IMR-90 (cell line): ENCODE measurements at regions not wholly inside any gene's neighbourhood (a gene's known extent, or its start where the extent isn't known, plus 50 kb on each side); places are given as distances from the start of the nearest gene placed in this dataset.

Experiments used
- ATAC-seq: fragments of 200-7000 bp; cut with Tn5 transposase; 2 replicates; pipeline ENCODE4 v1.9.1; 2020; ENCODE audit warnings: low read depth, mild to moderate bottlenecking, moderate library complexity
- BruUV-seq: library from RNA; stranded (reverse); fragments of 400-500 nt; replicated peaks from 2 replicates; lab custom pipeline; 2021; lab: Mats Ljungman, UMichigan
- CTCF ChIA-PET: fragments of 300-600 bp; formaldehyde crosslinking; extraction: SDS; loops from one replicate; lab custom pipeline; 2021; ENCODE audit warnings: antibody characterized with exemption; lab: Yijun Ruan, JAX
- POLR2A ChIA-PET: fragments of 300-600 bp; sonication (Branson Sonifier 250); formaldehyde crosslinking; loops from one replicate; lab custom pipeline; 2022; ENCODE audit warnings: antibody characterized with exemption; ENCODE audit not compliant: unreplicated experiment; lab: Charles Lee
- DNase-seq: peaks from one replicate; pipeline ENCODE4 v3.0.0; 2013
- H2AFZ ChIP-seq: replicated peaks from 2 replicates; pipeline ENCODE3; 2013; ENCODE audit warnings: low read length, mild to moderate bottlenecking; ENCODE audit not compliant: poor library complexity
- H2AK5ac ChIP-seq: 2 replicates; pipeline ENCODE4 v1.6.1; 2013; ENCODE audit warnings: low read depth, low read length, inconsistent platforms
- H2AK9ac ChIP-seq: replicated peaks from 2 replicates; pipeline ENCODE3; 2013; ENCODE audit warnings: mild to moderate bottlenecking, low read depth, low read length, moderate library complexity; ENCODE audit not compliant: poor library complexity
- H2BK120ac ChIP-seq: 2 replicates; pipeline ENCODE4 v1.6.1; 2013; ENCODE audit warnings: low read depth, low read length, inconsistent platforms
- H2BK15ac ChIP-seq: 3 replicates; pipeline ENCODE4 v1.6.1; 2013; ENCODE audit warnings: low read depth, low read length, inconsistent platforms
- H2BK20ac ChIP-seq: 2 replicates; pipeline ENCODE4 v1.6.1; 2013; ENCODE audit warnings: low read depth, mild to moderate bottlenecking, inconsistent platforms, low read length, moderate library complexity
- H2BK5ac ChIP-seq: 2 replicates; pipeline ENCODE4 v1.6.1; 2013; ENCODE audit warnings: mild to moderate bottlenecking, low read depth, low read length, inconsistent platforms; ENCODE audit not compliant: poor library complexity, severe bottlenecking
- H3K14ac ChIP-seq: replicated peaks from 2 replicates; pipeline ENCODE4 v1.6.1; 2013; ENCODE audit warnings: low read depth, low read length, inconsistent platforms
- H3K18ac ChIP-seq: 2 replicates; pipeline ENCODE4 v1.6.1; 2013; ENCODE audit warnings: low read depth, low read length, control low read depth
- H3K23ac ChIP-seq: 2 replicates; pipeline ENCODE4 v1.6.1; 2013; ENCODE audit warnings: low read depth, low read length, inconsistent platforms
- H3K27ac ChIP-seq: 2 replicates; pipeline ENCODE4 v1.5.1; 2013; ENCODE audit warnings: mild to moderate bottlenecking, control low read depth, low read length; ENCODE audit not compliant: insufficient read depth
- H3K27me3 ChIP-seq: 2 replicates; pipeline ENCODE4 v1.6.1; 2013; ENCODE audit warnings: low read length; ENCODE audit not compliant: control insufficient read depth, insufficient read depth
- H3K36me3 ChIP-seq: 2 replicates; pipeline ENCODE4 v1.6.1; 2013; ENCODE audit warnings: low read length, mixed read lengths; ENCODE audit not compliant: control insufficient read depth, insufficient read depth
- H3K4ac ChIP-seq: 2 replicates; pipeline ENCODE4 v1.6.1; 2013; ENCODE audit warnings: low read depth, low read length, inconsistent platforms
- H3K4me1 ChIP-seq: 2 replicates; pipeline ENCODE4 v1.6.1; 2013; ENCODE audit warnings: low read length, mixed read lengths; ENCODE audit not compliant: control insufficient read depth, insufficient read depth
- H3K4me2 ChIP-seq: 2 replicates; pipeline ENCODE4 v1.6.1; 2013; ENCODE audit warnings: low read depth, mild to moderate bottlenecking, control low read depth, low read length, moderate library complexity
- H3K4me3 ChIP-seq: 2 replicates; pipeline ENCODE4 v1.5.1; 2013; ENCODE audit warnings: low read depth, mild to moderate bottlenecking, control low read depth, low read length, moderate library complexity; ENCODE audit not compliant: insufficient read depth
- H3K56ac ChIP-seq: 2 replicates; pipeline ENCODE4 v1.6.1; 2013; ENCODE audit warnings: low read length, inconsistent platforms; ENCODE audit not compliant: insufficient read depth; ENCODE audit errors: extremely low read depth
- H3K79me1 ChIP-seq, 2 experiments: 2 replicates each; pipeline ENCODE4 v1.6.1; 2013; ENCODE audit warnings: low read length in 2 of 2, inconsistent platforms in 1 of 2, low read depth in 1 of 2
- H3K9ac ChIP-seq: 2 replicates; pipeline ENCODE4 v1.6.1; 2013; ENCODE audit warnings: low read depth, low read length, control low read depth
- H3K9me1 ChIP-seq: 2 replicates; pipeline ENCODE4 v1.6.1; 2013; ENCODE audit warnings: low read length, inconsistent platforms; ENCODE audit not compliant: insufficient read depth
- H3K9me3 ChIP-seq: 2 replicates; pipeline ENCODE4 v1.6.1; 2013; ENCODE audit warnings: low read length; ENCODE audit not compliant: control insufficient read depth, insufficient read depth
- H4K20me1 ChIP-seq: 2 replicates; pipeline ENCODE4 v1.6.1; 2013; ENCODE audit warnings: low read length, inconsistent platforms; ENCODE audit not compliant: insufficient read depth
- H4K5ac ChIP-seq: 2 replicates; pipeline ENCODE4 v1.6.1; 2013; ENCODE audit warnings: mild to moderate bottlenecking, low read depth, low read length, control low read depth
- H4K8ac ChIP-seq, 2 experiments: 2 replicates each; pipeline ENCODE4 v1.6.1; 2013; ENCODE audit warnings: low read depth in 2 of 2, low read length in 2 of 2, control low read depth in 1 of 2, inconsistent platforms in 1 of 2
- H4K91ac ChIP-seq: 2 replicates; pipeline ENCODE4 v1.6.1; 2013; ENCODE audit warnings: low read depth, low read length, inconsistent platforms; ENCODE audit not compliant: insufficient read depth
- BHLHE40 ChIP-seq: fragments of 150-350 bp; IDR thresholded peaks from 2 replicates; pipeline ENCODE4 v1.6.1; 2016; ENCODE audit warnings: mild to moderate bottlenecking, low read depth, low read length
- CEBPB ChIP-seq: IDR thresholded peaks from 2 replicates; pipeline ENCODE4 v1.6.1; 2012; ENCODE audit warnings: low read depth, low read length, improper control_type of control experiment
- CHD1 ChIP-seq: IDR thresholded peaks from 2 replicates; pipeline ENCODE4 v1.6.1; 2012; ENCODE audit warnings: low read depth, low read length, improper control_type of control experiment
- CTCF ChIP-seq: conservative IDR thresholded peaks from 2 replicates; pipeline ENCODE4 v1.5.1; 2012; ENCODE audit warnings: mild to moderate bottlenecking, low read depth, low read length, improper control_type of control experiment
- ELK1 ChIP-seq: fragments of 150-350 bp; IDR thresholded peaks from 2 replicates; pipeline ENCODE4 v1.6.1; 2016; ENCODE audit warnings: low read depth, mild to moderate bottlenecking, low read length, moderate library complexity, borderline replicate concordance
- FOS ChIP-seq: fragments of 150-350 bp; IDR thresholded peaks from 2 replicates; pipeline ENCODE4 v1.6.1; 2016; ENCODE audit warnings: low read depth, low read length
- MAFK ChIP-seq: IDR thresholded peaks from 2 replicates; pipeline ENCODE4 v1.6.1; 2012; ENCODE audit warnings: low read depth, low read length, improper control_type of control experiment
- MAZ ChIP-seq: IDR thresholded peaks from 2 replicates; pipeline ENCODE4 v1.6.1; 2012; ENCODE audit warnings: low read depth, mild to moderate bottlenecking, low read length, improper control_type of control experiment, moderate library complexity, borderline replicate concordance
- MXI1 ChIP-seq: IDR thresholded peaks from 2 replicates; pipeline ENCODE4 v1.6.1; 2012; ENCODE audit warnings: low read depth, mild to moderate bottlenecking, low read length, moderate library complexity, borderline replicate concordance
- NFE2L2 ChIP-seq: fragments of 150-350 bp; IDR thresholded peaks from 2 replicates; pipeline ENCODE4 v1.6.1; 2016; ENCODE audit warnings: low read depth, mild to moderate bottlenecking, low read length
- POLR2A ChIP-seq: IDR thresholded peaks from 2 replicates; pipeline ENCODE4 v1.6.1; 2012; ENCODE audit warnings: mild to moderate bottlenecking, low read depth, low read length
- RAD21 ChIP-seq: IDR thresholded peaks from 2 replicates; pipeline ENCODE4 v1.6.1; 2012; ENCODE audit warnings: low read length, improper control_type of control experiment
- RCOR1 ChIP-seq: IDR thresholded peaks from 2 replicates; pipeline ENCODE4 v1.6.1; 2012; ENCODE audit warnings: mild to moderate bottlenecking, low read length, improper control_type of control experiment; ENCODE audit not compliant: insufficient replicate concordance
- RFX5 ChIP-seq: IDR thresholded peaks from 2 replicates; pipeline ENCODE4 v1.8.0; 2012; ENCODE audit warnings: low read depth, mild to moderate bottlenecking, low read length, moderate library complexity
- SMC3 ChIP-seq: fragments of 150-350 bp; IDR thresholded peaks from 2 replicates; pipeline ENCODE4 v1.6.1; 2016; ENCODE audit warnings: low read depth, mild to moderate bottlenecking, antibody characterized with exemption, low read length, moderate library complexity
- USF2 ChIP-seq: fragments of 150-350 bp; IDR thresholded peaks from 2 replicates; pipeline ENCODE4 v1.6.1; 2017; ENCODE audit warnings: mild to moderate bottlenecking, antibody characterized with exemption, low read length, low read depth
- dilution Hi-C: fragments of 300-500 bp; cut with HindIII; formaldehyde crosslinking; loops from one replicate; pipeline ENCODE4 v1.14.3; 2018; ENCODE audit warnings: low sequenced_read_pairs; ENCODE audit not compliant: unreplicated experiment
- in situ Hi-C: fragments of 300-500 bp; cut with MboI; formaldehyde crosslinking; loops from 3 replicates; pipeline ENCODE4 v1.14.3; 2019; ENCODE audit warnings: low sequenced_read_pairs, inconsistent platforms, mixed read lengths
- intact Hi-C: fragments of 100-400 bp; cut with micrococcal nuclease; formaldehyde crosslinking; loops from 2 replicates; pipeline ENCODE4 v1.10.0; 2022

- dilution Hi-C loops: no loop called here
- no peak overlapping the region for H4K8ac ChIP-seq
- H3K14ac ChIP-seq: no peak overlapping the region
- no peaks in the 10 kb centered on the region; the same call in 1 of the 2 replicates for H3K9me3 ChIP-seq
- DNase-seq: no peak
- H3K56ac ChIP-seq: no peak overlapping the region
- BruUV-seq: no TSS peak
- H2BK120ac ChIP-seq: no peak overlapping the region
- H3K4me3 ChIP-seq: no peak overlapping the region
- no peaks in the 10 kb centered on the region for H3K36me3 ChIP-seq
- no peak overlapping the region for H3K9ac ChIP-seq
- ChIA-PET CTCF (no interaction called here), POLR2A (no interaction called here)
- no peak overlapping the region for H2AFZ ChIP-seq
- H2BK15ac ChIP-seq: no peak overlapping the region
- no peaks in the 10 kb centered on the region for H3K79me1 ChIP-seq
- no peak overlapping the region for H2AK9ac ChIP-seq
- H3K4me1 ChIP-seq: no peaks in the 10 kb centered on the region
- no peak overlapping the region for H3K4ac ChIP-seq
- intact Hi-C loops: no loop called here
- no peaks in the 10 kb centered on the region for H4K20me1 ChIP-seq
- no peaks in the 10 kb centered on the region for H3K27me3 ChIP-seq
- no peak overlapping the region for H3K27ac ChIP-seq
- no peak overlapping the region for H4K5ac ChIP-seq
- H2BK5ac ChIP-seq: no peak overlapping the region
- no peak overlapping the region for H2AK5ac ChIP-seq
- no peak overlapping the region for H2BK20ac ChIP-seq
- H3K23ac ChIP-seq: no peak overlapping the region
- no peaks in the 10 kb centered on the region for H3K9me1 ChIP-seq
- ATAC-seq: no peak
- no peak overlapping the region for H4K91ac ChIP-seq
- H3K18ac ChIP-seq: no peak overlapping the region
- TF ChIP-seq POLR2A (no peak), BHLHE40 (no peak), RFX5 (no peak), ELK1 (no peak), CHD1 (no peak), RCOR1 (no peak), FOS (no peak), RAD21 (no peak), CEBPB (no peak), NFE2L2 (no peak), MAZ (no peak), MXI1 (no peak), CTCF (no peak), SMC3 (no peak), USF2 (no peak), MAFK (no peak)
- H3K4me2 ChIP-seq: no peak overlapping the region
- in situ Hi-C loops: no loop called here
Measured at GRCh38 chr1:80915491-80915890, 885.2 kb upstream of the ADGRL2 start.
